OCI-LY1 (cell line): ENCODE measurements at regions not wholly inside any gene's neighbourhood (a gene's known extent, or its start where the extent isn't known, plus 50 kb on each side); places are given as distances from the start of the nearest gene placed in this dataset.
A peak's percentile ranks its signal among the peaks of the same experiment; 100 is the strongest.

ENCODE experiments used
- H2AFZ ChIP-seq: fragments of 200-600 bp; sonication (generic), shearing (Covaris generic); 2 replicates; pipeline ENCODE4 v1.6.0; 2014; ENCODE audit warnings: antibody characterized with exemption, mild to moderate bottlenecking, low read length
- H3F3A ChIP-seq: fragments of 200-600 bp; sonication (generic), shearing (Covaris generic); 2 replicates; pipeline ENCODE4 v1.6.0; 2014; ENCODE audit warnings: mild to moderate bottlenecking, antibody characterized with exemption, low read length, moderate library complexity; ENCODE audit not compliant: insufficient read depth
- H3K27ac ChIP-seq: fragments of 200-600 bp; sonication (generic); 2 replicates; pipeline ENCODE4 v1.5.1; 2014; ENCODE audit warnings: low read length, mixed run types, mild to moderate bottlenecking, low read depth; ENCODE audit not compliant: poor library complexity, severe bottlenecking
- H3K27me3 ChIP-seq: fragments of 200-600 bp; sonication (generic); 2 replicates; pipeline ENCODE4 v1.6.0; 2014; ENCODE audit warnings: antibody characterized with exemption, mild to moderate bottlenecking, low read length, moderate library complexity; ENCODE audit not compliant: insufficient read depth
- H3K36me3 ChIP-seq: fragments of 200-600 bp; sonication (generic); 2 replicates; pipeline ENCODE4 v1.6.1; 2014; ENCODE audit warnings: mild to moderate bottlenecking, antibody characterized with exemption, low read length, moderate library complexity, mixed read lengths; ENCODE audit not compliant: insufficient read depth
- H3K4me1 ChIP-seq: fragments of 200-600 bp; sonication (generic); 2 replicates; pipeline ENCODE4 v1.5.1; 2014; ENCODE audit warnings: mild to moderate bottlenecking, low read length, moderate library complexity; ENCODE audit not compliant: insufficient read depth, severe bottlenecking
- H3K4me2 ChIP-seq: fragments of 200-600 bp; sonication (generic), shearing (Covaris generic); 2 replicates; pipeline ENCODE4 v1.6.1; 2014; ENCODE audit warnings: low read length
- H3K4me3 ChIP-seq: fragments of 200-600 bp; sonication (generic); 2 replicates; pipeline ENCODE4 v1.5.1; 2014; ENCODE audit warnings: low read length, low read depth, mild to moderate bottlenecking, mixed read lengths; ENCODE audit not compliant: poor library complexity, severe bottlenecking
- H3K79me2 ChIP-seq: fragments of 200-600 bp; shearing (Covaris generic); 2 replicates; pipeline ENCODE4 v1.6.1; 2016; ENCODE audit warnings: mixed run types, low read length, mixed read lengths; ENCODE audit not compliant: insufficient read depth
- H3K9ac ChIP-seq: fragments of 200-600 bp; sonication (generic), shearing (Covaris generic); 2 replicates; pipeline ENCODE4 v1.6.1; 2014; ENCODE audit warnings: mild to moderate bottlenecking, low read length, mixed read lengths
- H3K9me2 ChIP-seq: fragments of 200-600 bp; sonication (generic), shearing (Covaris generic); 2 replicates; pipeline ENCODE4 v1.6.1; 2014; ENCODE audit warnings: low read depth, mild to moderate bottlenecking, low read length, mixed read lengths
- H3K9me3 ChIP-seq: fragments of 200-600 bp; shearing (Covaris generic); 2 replicates; pipeline ENCODE4 v1.6.1; 2014; ENCODE audit warnings: low read length, mixed read lengths
- H4K20me1 ChIP-seq: fragments of 200-600 bp; sonication (generic), shearing (Covaris generic); 2 replicates; pipeline ENCODE4 v1.6.0; 2016; ENCODE audit warnings: mild to moderate bottlenecking, low read length; ENCODE audit not compliant: insufficient read depth
- EZH2 ChIP-seq: fragments of 200-600 bp; sonication (generic), shearing (Covaris generic); IDR thresholded peaks from 2 replicates; pipeline ENCODE4 v1.8.0; 2017; ENCODE audit warnings: borderline replicate concordance, mixed run types, mild to moderate bottlenecking, antibody characterized with exemption, low read length, moderate library complexity, mixed read lengths
- TF ChIP-seq, protein P1 (sequence below): fragments of 200-600 bp; sonication (generic), shearing (Covaris generic); IDR thresholded peaks from 2 replicates; pipeline ENCODE4 v1.5.1; 2017; ENCODE audit warnings: mild to moderate bottlenecking, antibody characterized with exemption, low read length, moderate library complexity, mixed read lengths

DNA sequence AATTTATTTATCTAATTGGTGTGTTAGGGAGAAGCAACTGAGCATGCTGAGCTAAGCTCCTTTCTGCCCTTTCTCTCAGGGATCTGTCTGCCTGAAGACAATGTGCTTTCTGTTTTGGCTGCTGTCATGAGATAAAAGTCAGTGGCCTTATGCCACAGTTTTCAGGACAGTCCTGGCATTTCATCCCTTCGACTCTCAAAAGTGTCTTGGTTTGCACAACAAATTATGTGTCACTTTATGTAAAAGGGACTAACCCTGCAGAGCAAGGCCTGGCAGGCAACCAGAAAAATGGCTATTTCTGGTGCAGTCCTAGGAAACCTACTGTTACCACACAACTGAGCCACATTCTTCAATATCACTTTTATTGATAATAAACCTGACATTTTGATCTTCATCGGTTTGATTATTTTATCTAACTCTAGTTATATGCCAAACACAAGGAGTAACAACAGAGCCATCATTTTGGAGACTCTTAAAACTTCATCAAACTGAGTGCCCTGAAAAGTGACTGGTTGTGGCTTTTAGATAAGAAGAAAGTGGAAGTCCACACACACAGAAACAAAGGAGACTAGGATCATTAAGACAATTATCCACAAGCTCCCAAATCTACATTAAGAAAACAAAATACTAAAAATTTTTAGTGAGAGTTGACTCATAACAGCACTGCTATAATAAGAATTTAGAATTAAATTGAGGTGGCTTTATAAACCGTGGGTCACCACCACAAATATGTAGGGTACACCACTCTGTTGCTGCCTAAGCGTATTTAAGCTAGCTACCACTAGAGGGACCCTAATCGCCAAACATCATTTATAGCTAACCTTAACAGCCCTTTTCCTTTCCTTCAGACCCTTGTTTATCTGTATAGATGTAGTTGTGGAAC is 95.9 kb upstream of the PTPN13 start:
- Histone ChIP-seq H4K20me1 (no peaks in the 10 kb centered on the region), H3K9me3 (no peaks in the 10 kb centered on the region), H3K4me1 (no peaks in the 10 kb centered on the region), H3K4me2 (no peak overlapping the region), H3F3A (no peaks in the 10 kb centered on the region), H3K4me3 (no peak overlapping the region), H3K27me3 (no peaks in the 10 kb centered on the region), H3K9me2 (no peaks in the 10 kb centered on the region), H2AFZ (no peak overlapping the region), H3K36me3 (no peaks in the 10 kb centered on the region), H3K9ac (no peak overlapping the region), H3K79me2 (no peaks in the 10 kb centered on the region), H3K27ac (no peak overlapping the region)
- TF ChIP-seq, protein P1, sequence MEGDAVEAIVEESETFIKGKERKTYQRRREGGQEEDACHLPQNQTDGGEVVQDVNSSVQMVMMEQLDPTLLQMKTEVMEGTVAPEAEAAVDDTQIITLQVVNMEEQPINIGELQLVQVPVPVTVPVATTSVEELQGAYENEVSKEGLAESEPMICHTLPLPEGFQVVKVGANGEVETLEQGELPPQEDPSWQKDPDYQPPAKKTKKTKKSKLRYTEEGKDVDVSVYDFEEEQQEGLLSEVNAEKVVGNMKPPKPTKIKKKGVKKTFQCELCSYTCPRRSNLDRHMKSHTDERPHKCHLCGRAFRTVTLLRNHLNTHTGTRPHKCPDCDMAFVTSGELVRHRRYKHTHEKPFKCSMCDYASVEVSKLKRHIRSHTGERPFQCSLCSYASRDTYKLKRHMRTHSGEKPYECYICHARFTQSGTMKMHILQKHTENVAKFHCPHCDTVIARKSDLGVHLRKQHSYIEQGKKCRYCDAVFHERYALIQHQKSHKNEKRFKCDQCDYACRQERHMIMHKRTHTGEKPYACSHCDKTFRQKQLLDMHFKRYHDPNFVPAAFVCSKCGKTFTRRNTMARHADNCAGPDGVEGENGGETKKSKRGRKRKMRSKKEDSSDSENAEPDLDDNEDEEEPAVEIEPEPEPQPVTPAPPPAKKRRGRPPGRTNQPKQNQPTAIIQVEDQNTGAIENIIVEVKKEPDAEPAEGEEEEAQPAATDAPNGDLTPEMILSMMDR, result peak; percentile 79
- TF ChIP-seq EZH2, result no peak

GRCh38 chr4:86498863-86499166 is 95.3 kb upstream of the PTPN13 start:
- no peak overlapping the region for H2AFZ ChIP-seq
- H4K20me1 ChIP-seq, result no peaks in the 10 kb centered on the region
- H3K27me3 ChIP-seq, result no peaks in the 10 kb centered on the region
- H3K4me3 ChIP-seq, result no peak overlapping the region
- no peak for TF ChIP-seq EZH2
- TF ChIP-seq, protein P1, result 0 out of 2 replicates have a peak, but pooled peaks have one; percentile 26
- no peaks in the 10 kb centered on the region for H3F3A ChIP-seq
- H3K9me3 ChIP-seq, result no peaks in the 10 kb centered on the region
- no peaks in the 10 kb centered on the region for H3K36me3 ChIP-seq
- no peaks in the 10 kb centered on the region for H3K9me2 ChIP-seq
- no peak overlapping the region for H3K4me2 ChIP-seq
- no peaks in the 10 kb centered on the region for H3K4me1 ChIP-seq
- H3K27ac ChIP-seq, result no peak overlapping the region
- no peak overlapping the region for H3K9ac ChIP-seq
- H3K79me2 ChIP-seq, result no peaks in the 10 kb centered on the region

- Histone ChIP-seq H3K9ac (no peak overlapping the region), H3K4me2 (no peak overlapping the region), H3K9me2 (no peaks in the 10 kb centered on the region), H2AFZ (no peak overlapping the region), H3K36me3 (no peaks in the 10 kb centered on the region), H3K27me3 (no peaks in the 10 kb centered on the region), H3K9me3 (no peaks in the 10 kb centered on the region), H4K20me1 (no peaks in the 10 kb centered on the region), H3K4me1 (no peaks in the 10 kb centered on the region), H3F3A (no peaks in the 10 kb centered on the region), H3K79me2 (no peaks in the 10 kb centered on the region), H3K27ac (no peak overlapping the region), H3K4me3 (no peak overlapping the region)
- TF ChIP-seq, protein P1, result no peak
- no peak for TF ChIP-seq EZH2
Measured at GRCh38 chr4:86500527-86500926, 93.6 kb upstream of the PTPN13 start.
